ENCODE measurements at regions not wholly inside any gene's neighbourhood (a gene's known extent, or its start where the extent isn't known, plus 50 kb on each side); places are given as distances from the start of the nearest gene placed in this dataset.
"Not testable (repeated sequence)": the region's sequence is repeated elsewhere in the genome, so short reads cannot be mapped to it uniquely, and the experiment has no call there.

DNA sequence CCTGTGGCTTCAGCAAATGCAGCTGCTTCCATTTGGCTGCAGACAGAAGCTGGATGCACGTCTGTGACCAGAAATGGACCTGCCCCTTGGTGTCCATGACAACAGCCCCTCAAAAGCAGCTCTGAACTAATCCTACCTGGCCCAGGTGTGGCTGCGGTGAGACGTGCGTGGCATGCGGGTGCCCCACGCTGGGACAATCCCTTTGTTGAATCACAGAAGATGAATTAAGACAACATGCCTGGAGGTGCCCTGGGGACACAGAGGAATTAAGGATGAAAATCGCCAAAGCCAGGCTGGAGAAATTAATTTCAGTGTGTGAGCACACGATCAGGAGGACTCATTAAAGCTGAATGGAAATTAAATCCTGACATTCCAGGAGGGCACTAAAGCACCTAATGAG is 281.2 kb upstream of the SFSWAP start:
- TF ChIP-seq, protein P1, sequence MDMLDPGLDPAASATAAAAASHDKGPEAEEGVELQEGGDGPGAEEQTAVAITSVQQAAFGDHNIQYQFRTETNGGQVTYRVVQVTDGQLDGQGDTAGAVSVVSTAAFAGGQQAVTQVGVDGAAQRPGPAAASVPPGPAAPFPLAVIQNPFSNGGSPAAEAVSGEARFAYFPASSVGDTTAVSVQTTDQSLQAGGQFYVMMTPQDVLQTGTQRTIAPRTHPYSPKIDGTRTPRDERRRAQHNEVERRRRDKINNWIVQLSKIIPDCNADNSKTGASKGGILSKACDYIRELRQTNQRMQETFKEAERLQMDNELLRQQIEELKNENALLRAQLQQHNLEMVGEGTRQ (IDR thresholded peaks at IDR 0.05; ENCODE audit: low read length), result not testable (repeated sequence)
- TF ChIP-seq EP300 (IDR thresholded peaks at IDR 0.05; ENCODE audit: borderline replicate concordance in 1 of 2, low read depth in 2 of 2, low read length in 2 of 2); RNF2 (IDR thresholded peaks at IDR 0.05; ENCODE audit: borderline replicate concordance, low read depth, low read length, missing control alignments, poor library complexity, severe bottlenecking); YY1 (IDR thresholded peaks at IDR 0.05; ENCODE audit: low read depth, low read length): not testable (repeated sequence)
- TF ChIP-seq, protein P2, sequence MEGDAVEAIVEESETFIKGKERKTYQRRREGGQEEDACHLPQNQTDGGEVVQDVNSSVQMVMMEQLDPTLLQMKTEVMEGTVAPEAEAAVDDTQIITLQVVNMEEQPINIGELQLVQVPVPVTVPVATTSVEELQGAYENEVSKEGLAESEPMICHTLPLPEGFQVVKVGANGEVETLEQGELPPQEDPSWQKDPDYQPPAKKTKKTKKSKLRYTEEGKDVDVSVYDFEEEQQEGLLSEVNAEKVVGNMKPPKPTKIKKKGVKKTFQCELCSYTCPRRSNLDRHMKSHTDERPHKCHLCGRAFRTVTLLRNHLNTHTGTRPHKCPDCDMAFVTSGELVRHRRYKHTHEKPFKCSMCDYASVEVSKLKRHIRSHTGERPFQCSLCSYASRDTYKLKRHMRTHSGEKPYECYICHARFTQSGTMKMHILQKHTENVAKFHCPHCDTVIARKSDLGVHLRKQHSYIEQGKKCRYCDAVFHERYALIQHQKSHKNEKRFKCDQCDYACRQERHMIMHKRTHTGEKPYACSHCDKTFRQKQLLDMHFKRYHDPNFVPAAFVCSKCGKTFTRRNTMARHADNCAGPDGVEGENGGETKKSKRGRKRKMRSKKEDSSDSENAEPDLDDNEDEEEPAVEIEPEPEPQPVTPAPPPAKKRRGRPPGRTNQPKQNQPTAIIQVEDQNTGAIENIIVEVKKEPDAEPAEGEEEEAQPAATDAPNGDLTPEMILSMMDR (IDR thresholded peaks at IDR 0.05; ENCODE audit: control extremely low read depth in 1 of 3, insufficient read depth in 1 of 3, low read depth in 1 of 3, low read length in 3 of 3), result not testable (repeated sequence)

All from H1 (cell line).